ENCODE measurements at regions not wholly inside any gene's neighbourhood (a gene's known extent, or its start where the extent isn't known, plus 50 kb on each side); places are given as distances from the start of the nearest gene placed in this dataset.

GRCh38 chr1:60664086-60664625, 418.2 kb upstream of the NFIA start:
- TF ChIP-seq CTCF (tag by site-specific recombination; IDR thresholded peaks at IDR 0.05) (no peak), BCL11A (tag by site-specific recombination; IDR thresholded peaks at IDR 0.05; ENCODE audit: low read depth) (no peak)

Data from HEK293 (cell line).